ENCODE measurements at regions not wholly inside any gene's neighbourhood (a gene's known extent, or its start where the extent isn't known, plus 50 kb on each side); places are given as distances from the start of the nearest gene placed in this dataset.

DNA sequence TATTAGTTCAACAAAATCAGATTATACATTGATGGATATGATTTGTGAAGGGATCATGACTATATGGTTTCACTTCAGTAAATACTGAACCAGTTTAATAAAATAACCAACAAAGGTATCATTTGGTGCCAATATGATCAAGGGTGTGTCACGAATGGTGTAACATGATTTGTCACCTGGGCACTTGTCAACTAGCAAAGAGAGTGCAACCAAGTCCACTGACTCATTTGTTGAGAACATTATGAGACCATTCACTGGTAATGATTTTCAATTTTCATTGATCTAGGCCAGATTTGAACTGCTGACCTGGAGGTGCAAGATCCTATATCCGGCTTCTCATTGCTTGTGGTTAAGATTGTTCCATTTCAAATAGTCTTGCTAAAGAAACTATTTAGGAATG is 1037.9 kb downstream of the ROBO2 start:
- no peak overlapping the region for H3K4me3 ChIP-seq
- 94 to 96% (median 96%) methylated on average over 2 of the region's 2 CpGs for WGBS, 3 donors
- no peaks in the 10 kb centered on the region for H3K4me1 ChIP-seq (ENCODE audit: insufficient read depth)
- H3K36me3 ChIP-seq, result no peaks in the 10 kb centered on the region
- H3K27me3 ChIP-seq, result no peaks in the 10 kb centered on the region
- intact Hi-C loops (cut with DNase I), result no loop called here
- no peak for DNase-seq
- no peak overlapping the region for H3K27ac ChIP-seq
- H3K9me3 ChIP-seq, result no peaks in the 10 kb centered on the region
- TF ChIP-seq POLR2A (IDR thresholded peaks at IDR 0.05) (no peak), EP300 (IDR thresholded peaks at IDR 0.05) (no peak), CTCF (IDR thresholded peaks at IDR 0.05) (no peak)

- Histone ChIP-seq H3K4me1 (ENCODE audit: insufficient read depth) (no peaks in the 10 kb centered on the region), H3K27ac (no peak overlapping the region), H3K4me3 (no peak overlapping the region), H3K9me3 (no peaks in the 10 kb centered on the region), H3K36me3 (no peaks in the 10 kb centered on the region), H3K27me3 (no peaks in the 10 kb centered on the region)
- intact Hi-C loops (cut with DNase I), result no loop called here
- TF ChIP-seq EP300 (IDR thresholded peaks at IDR 0.05) (no peak), POLR2A (IDR thresholded peaks at IDR 0.05) (no peak), CTCF (IDR thresholded peaks at IDR 0.05) (no peak)
- no peak for DNase-seq
Measured at GRCh38 chr3:78079514-78079913, 1039.6 kb downstream of the ROBO2 start.

DNA sequence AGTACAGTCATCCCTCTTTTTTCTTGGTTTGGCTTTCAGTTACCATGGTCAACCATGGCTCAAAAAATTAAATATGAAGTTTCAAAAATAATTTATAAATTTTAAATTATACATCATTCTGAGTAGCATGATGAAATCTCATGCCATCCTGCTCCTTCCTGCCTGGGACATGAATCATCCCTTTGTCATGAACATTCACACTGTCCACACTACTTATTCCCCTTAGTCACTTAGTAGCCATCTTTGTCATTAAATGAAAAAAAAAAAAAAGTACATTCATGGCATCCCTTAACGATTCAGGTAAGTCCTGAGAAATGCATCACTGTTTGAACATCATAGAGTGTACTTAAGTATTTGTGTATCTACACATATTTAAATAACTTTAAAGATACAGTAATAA is 1046.3 kb downstream of the ROBO2 start:
- no peaks in the 10 kb centered on the region for H3K36me3 ChIP-seq
- intact Hi-C loops (cut with DNase I), result no loop called here
- H3K9me3 ChIP-seq, result no peaks in the 10 kb centered on the region
- no peaks in the 10 kb centered on the region for H3K4me1 ChIP-seq (ENCODE audit: insufficient read depth)
- no peak for DNase-seq
- 92 to 98% (median 93%) methylated on average over 1 of the region's 1 CpG for WGBS, 3 donors
- no peak for TF ChIP-seq CTCF (IDR thresholded peaks at IDR 0.05)
- H3K27ac ChIP-seq, result no peak overlapping the region
- H3K4me3 ChIP-seq, result no peak overlapping the region
- H3K27me3 ChIP-seq, result no peaks in the 10 kb centered on the region

DNA sequence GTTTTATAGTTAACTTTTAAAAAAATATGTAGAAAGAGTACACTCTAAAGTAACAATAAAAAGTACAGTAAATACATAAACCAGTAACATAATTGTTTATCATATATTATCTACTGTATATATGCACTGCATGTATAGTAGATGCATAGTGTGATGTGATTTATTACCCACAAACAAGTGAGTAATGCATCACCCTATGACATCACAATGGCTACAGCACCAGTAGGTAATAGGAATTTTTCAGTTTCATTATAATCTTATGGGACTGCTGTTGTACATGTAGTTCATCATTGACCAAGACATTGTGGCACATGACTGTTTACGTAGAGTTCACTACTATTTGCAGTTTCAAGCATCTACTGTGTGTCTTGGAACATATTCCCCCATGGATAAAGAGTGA is 1047.2 kb downstream of the ROBO2 start:
- intact Hi-C loops (cut with DNase I), result no loop called here
- 92 to 95% (median 93%) methylated on average over 1 of the region's 1 CpG for WGBS, 3 donors
- no peak for DNase-seq
- Histone ChIP-seq H3K9me3 (no peaks in the 10 kb centered on the region), H3K27ac (no peak overlapping the region), H3K27me3 (no peaks in the 10 kb centered on the region), H3K36me3 (no peaks in the 10 kb centered on the region), H3K4me3 (no peak overlapping the region), H3K4me1 (ENCODE audit: insufficient read depth) (peaks cover 1% of the 10 kb centered on the region)
- TF ChIP-seq CTCF (IDR thresholded peaks at IDR 0.05) (no peak), EP300 (IDR thresholded peaks at IDR 0.05) (no peak), POLR2A (IDR thresholded peaks at IDR 0.05) (no peak)

- H3K4me1 ChIP-seq (ENCODE audit: insufficient read depth), result peaks cover 1% of the 10 kb centered on the region
- WGBS, 3 donors, result 96 to 99% (median 97%) methylated on average over 2 of the region's 2 CpGs
- H3K36me3 ChIP-seq, result no peaks in the 10 kb centered on the region
- H3K9me3 ChIP-seq, result no peaks in the 10 kb centered on the region
- H3K4me3 ChIP-seq, result no peak overlapping the region
- H3K27me3 ChIP-seq, result no peaks in the 10 kb centered on the region
- H3K27ac ChIP-seq, result no peak overlapping the region
- intact Hi-C loops (cut with DNase I), result no loop called here
- TF ChIP-seq EP300 (IDR thresholded peaks at IDR 0.05), result no peak
- TF ChIP-seq CTCF (IDR thresholded peaks at IDR 0.05), result no peak
- no peak for TF ChIP-seq POLR2A (IDR thresholded peaks at IDR 0.05)
- no peak for DNase-seq
Measured at GRCh38 chr3:78088006-78088405, 1048.1 kb downstream of the ROBO2 start.
